Adrenal gland (tissue), 5 donors: ENCODE measurements at regions not wholly inside any gene's neighbourhood (a gene's known extent, or its start where the extent isn't known, plus 50 kb on each side); places are given as distances from the start of the nearest gene placed in this dataset.

Experiments used
- CTCF ChIP-seq, 6 experiments: fragments of 450-650 bp in 4 of 6; fragments of 200-600 bp in 2 of 6; sonication (generic) in 1 of 6; IDR thresholded peaks; 1 replicate in 5 of 6; 2 replicates in 1 of 6; pipeline versions ENCODE4 v1.5.1 to v1.8.0; 2016 to 2021; ENCODE audit warnings: antibody characterized with exemption in 6 of 6, mild to moderate bottlenecking in 2 of 6, moderate library complexity in 1 of 6
- POLR2A ChIP-seq, 2 donors: fragments of 450-650 bp; IDR thresholded peaks; one replicate each; pipeline ENCODE4 v1.6.1; 2017; ENCODE audit warnings: antibody characterized with exemption in 2 of 2, mild to moderate bottlenecking in 2 of 2, moderate library complexity in 1 of 2
- donor health status: DM: no; HTN: no; CAD: no.

GRCh38 chr2:15756011-15756550 is 164.4 kb downstream of the DDX1 start:
- TF ChIP-seq CTCF (IDR thresholded peaks at IDR 0.05): no peak
- TF ChIP-seq POLR2A (IDR thresholded peaks at IDR 0.05): no peak
